ENCODE measurements at regions not wholly inside any gene's neighbourhood (a gene's known extent, or its start where the extent isn't known, plus 50 kb on each side); places are given as distances from the start of the nearest gene placed in this dataset.

DNA sequence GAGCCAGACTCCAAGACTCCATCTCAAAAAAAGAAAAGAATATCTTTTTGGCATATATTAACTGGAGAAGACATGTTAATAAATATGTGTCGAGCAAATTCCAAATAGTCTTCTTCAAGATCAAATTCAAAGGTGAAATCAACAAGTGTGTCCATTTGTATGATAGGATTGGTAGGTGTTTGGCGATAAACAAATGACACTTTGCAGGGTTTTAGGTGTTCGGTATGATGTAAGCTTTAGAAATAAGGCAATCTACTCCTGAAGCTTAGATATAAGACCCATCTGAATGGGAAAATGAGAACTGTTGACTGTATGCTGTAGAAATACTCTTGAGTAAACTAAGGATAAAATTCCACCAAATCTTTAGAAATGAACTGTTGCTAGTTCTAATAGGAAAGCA is 75.8 kb upstream of the FNDC3B start:
- intact Hi-C loops (cut with DNase I): no loop called here
- Histone ChIP-seq H3K27me3 (no peaks in the 10 kb centered on the region), H3K9me3 (no peaks in the 10 kb centered on the region), H3K36me3 (no peaks in the 10 kb centered on the region), H3K4me1 (peaks cover 10% of the 10 kb centered on the region), H3K4me3 (no peak overlapping the region), H3K27ac (no peak overlapping the region)
- no peak for TF ChIP-seq POLR2AphosphoS5 (IDR thresholded peaks at IDR 0.05; ENCODE audit: insufficient read depth in 1 of 2, low read depth in 1 of 2)
- TF ChIP-seq POLR2A (IDR thresholded peaks at IDR 0.05): no peak
- TF ChIP-seq, protein P1, sequence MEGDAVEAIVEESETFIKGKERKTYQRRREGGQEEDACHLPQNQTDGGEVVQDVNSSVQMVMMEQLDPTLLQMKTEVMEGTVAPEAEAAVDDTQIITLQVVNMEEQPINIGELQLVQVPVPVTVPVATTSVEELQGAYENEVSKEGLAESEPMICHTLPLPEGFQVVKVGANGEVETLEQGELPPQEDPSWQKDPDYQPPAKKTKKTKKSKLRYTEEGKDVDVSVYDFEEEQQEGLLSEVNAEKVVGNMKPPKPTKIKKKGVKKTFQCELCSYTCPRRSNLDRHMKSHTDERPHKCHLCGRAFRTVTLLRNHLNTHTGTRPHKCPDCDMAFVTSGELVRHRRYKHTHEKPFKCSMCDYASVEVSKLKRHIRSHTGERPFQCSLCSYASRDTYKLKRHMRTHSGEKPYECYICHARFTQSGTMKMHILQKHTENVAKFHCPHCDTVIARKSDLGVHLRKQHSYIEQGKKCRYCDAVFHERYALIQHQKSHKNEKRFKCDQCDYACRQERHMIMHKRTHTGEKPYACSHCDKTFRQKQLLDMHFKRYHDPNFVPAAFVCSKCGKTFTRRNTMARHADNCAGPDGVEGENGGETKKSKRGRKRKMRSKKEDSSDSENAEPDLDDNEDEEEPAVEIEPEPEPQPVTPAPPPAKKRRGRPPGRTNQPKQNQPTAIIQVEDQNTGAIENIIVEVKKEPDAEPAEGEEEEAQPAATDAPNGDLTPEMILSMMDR (IDR thresholded peaks at IDR 0.05): no peak
- DNase-seq (ENCODE audit: extremely low spot score in 2 of 2): no peak

DNA sequence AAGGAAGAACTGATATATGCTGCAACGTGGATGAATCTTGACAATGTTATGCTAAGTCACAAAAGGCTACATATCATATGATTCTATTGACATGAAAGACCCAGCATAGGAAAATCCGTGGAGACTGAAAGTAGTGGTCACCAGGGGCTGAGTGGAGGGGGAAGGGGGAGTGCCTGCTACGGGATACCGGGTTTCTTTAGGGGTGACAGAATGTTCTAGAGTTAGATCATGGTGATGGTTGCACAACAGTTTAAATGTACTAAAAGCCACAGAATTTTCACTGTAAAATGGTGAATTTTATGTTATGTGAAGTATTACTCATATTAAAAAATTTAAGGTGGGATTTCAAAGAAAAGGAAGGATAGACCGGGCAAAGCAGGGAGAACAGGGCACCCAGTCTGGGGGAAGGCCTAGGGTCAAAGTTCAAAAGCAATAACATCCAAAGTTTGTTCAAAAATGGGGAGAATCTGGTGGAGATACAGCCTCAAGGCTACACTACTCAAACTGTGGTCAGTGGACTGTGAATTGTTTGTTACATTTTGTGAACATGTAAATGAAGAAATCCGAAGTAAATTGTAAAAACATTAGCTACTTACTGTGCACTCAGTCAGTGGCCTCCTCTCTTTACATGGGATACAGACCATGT is 74.2 kb upstream of the FNDC3B start:
- peaks cover 10% of the 10 kb centered on the region for H3K4me1 ChIP-seq
- intact Hi-C loops (cut with DNase I): no loop called here
- no peak for DNase-seq (ENCODE audit: extremely low spot score in 2 of 2)
- H3K27me3 ChIP-seq: no peaks in the 10 kb centered on the region
- H3K4me3 ChIP-seq: no peak overlapping the region
- H3K27ac ChIP-seq: no peak overlapping the region
- H3K9me3 ChIP-seq: no peaks in the 10 kb centered on the region
- TF ChIP-seq, protein P1 (IDR thresholded peaks at IDR 0.05): no peak
- TF ChIP-seq POLR2A (IDR thresholded peaks at IDR 0.05) (no peak), POLR2AphosphoS5 (IDR thresholded peaks at IDR 0.05; ENCODE audit: insufficient read depth in 1 of 2, low read depth in 1 of 2) (no peak)
- H3K36me3 ChIP-seq: no peaks in the 10 kb centered on the region

DNA sequence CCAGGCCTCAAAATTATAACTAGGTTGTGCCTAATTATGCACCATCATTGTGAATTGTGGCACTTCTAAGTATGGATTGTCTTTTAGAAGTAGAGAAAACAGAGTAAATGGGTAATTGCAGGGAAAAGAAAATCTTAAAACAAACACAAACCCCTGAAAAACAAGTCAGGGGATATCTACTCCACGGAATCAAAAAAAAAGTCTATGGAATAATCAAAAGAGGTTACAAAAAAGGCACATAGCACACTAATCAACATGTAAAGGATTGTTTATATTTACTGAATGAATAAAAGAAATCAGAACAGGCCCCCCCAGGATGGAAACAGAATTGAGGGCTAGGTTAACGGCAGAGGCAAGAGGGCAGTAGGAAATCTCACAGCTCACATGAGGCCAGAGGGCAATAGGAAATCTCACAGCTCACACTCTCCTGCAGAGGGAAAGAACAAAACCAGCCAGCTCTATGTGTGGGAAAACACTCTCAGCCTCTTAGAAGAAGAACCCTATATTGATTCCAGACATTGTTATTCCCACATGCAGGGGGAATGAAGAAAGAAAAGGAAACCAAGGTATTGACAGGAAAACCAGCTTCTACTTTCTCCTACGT is 72.7 kb upstream of the FNDC3B start:
- intact Hi-C loops (cut with DNase I): no loop called here

DNA sequence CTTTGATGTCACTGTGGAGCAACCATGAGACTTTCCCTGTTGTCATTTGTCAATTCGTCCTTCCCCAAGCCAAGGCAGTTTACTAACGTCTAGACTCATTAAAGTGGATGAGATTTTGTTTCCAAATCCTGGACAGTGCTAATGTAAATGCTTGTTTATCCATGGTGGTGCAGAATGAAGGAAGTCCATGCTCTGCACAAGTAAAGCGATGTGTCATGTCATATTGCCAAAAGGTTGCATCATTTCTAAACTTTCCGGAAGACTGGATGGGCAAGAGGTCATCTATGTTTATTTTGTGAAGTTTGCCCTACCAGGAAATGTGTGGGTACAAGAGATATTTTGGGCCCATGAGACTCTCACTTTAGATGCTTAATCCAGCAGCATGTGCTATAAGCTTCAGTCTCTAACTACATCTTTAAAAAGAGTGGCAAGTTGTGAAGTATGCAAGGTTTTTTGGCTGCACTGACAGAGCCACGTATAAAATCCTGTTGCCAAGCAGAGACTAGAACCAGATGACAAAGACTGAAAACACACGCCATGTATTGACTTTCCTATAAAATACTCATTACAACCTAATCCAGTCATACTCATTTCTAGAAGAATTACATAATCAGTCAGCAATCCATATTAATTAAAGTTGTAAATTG is 72.1 kb upstream of the FNDC3B start:
- TF ChIP-seq POLR2A (IDR thresholded peaks at IDR 0.05) (no peak), POLR2AphosphoS5 (IDR thresholded peaks at IDR 0.05; ENCODE audit: insufficient read depth in 1 of 2, low read depth in 1 of 2) (peak; percentile 50 to 63)
- TF ChIP-seq, protein P1 (IDR thresholded peaks at IDR 0.05): no peak
- no peak overlapping the region for H3K4me3 ChIP-seq
- H3K4me1 ChIP-seq: peaks cover 10% of the 10 kb centered on the region
- no peaks in the 10 kb centered on the region for H3K27me3 ChIP-seq
- DNase-seq (ENCODE audit: extremely low spot score in 2 of 2): no peak
- H3K9me3 ChIP-seq: no peaks in the 10 kb centered on the region
- intact Hi-C loops (cut with DNase I): no loop called here
- no peaks in the 10 kb centered on the region for H3K36me3 ChIP-seq
- H3K27ac ChIP-seq: peak overlapping the region; percentile 63

More for the DNA sequence above, 72.7 kb upstream of the FNDC3B start:
- TF ChIP-seq POLR2A (IDR thresholded peaks at IDR 0.05) (no peak), POLR2AphosphoS5 (IDR thresholded peaks at IDR 0.05; ENCODE audit: insufficient read depth in 1 of 2, low read depth in 1 of 2) (no peak)
- TF ChIP-seq, protein P1 (IDR thresholded peaks at IDR 0.05): no peak
- H3K27me3 ChIP-seq: no peaks in the 10 kb centered on the region
- no peaks in the 10 kb centered on the region for H3K9me3 ChIP-seq
- peaks cover 10% of the 10 kb centered on the region for H3K4me1 ChIP-seq
- DNase-seq (ENCODE audit: extremely low spot score in 2 of 2): no peak
- H3K27ac ChIP-seq: peak overlapping the region; percentile 63
- no peak overlapping the region for H3K4me3 ChIP-seq
- H3K36me3 ChIP-seq: no peaks in the 10 kb centered on the region
